Natural killer cell treated with Interleukin-12 subunit alpha and Interleukin-12 subunit beta and Interleukin-15 and Interleukin-18, amount 100 ng/mL, for 72 hours (primary cell): ENCODE measurements at regions not wholly inside any gene's neighbourhood (a gene's known extent, or its start where the extent isn't known, plus 50 kb on each side); places are given as distances from the start of the nearest gene placed in this dataset.
"Not testable (repeated sequence)": the region's sequence is repeated elsewhere in the genome, so short reads cannot be mapped to it uniquely, and the experiment has no call there.

Experiments used
- ATAC-seq, 2 donors: fragments of 150-1000 bp; cut with Tn5 transposase in 1 of 2; sonication (Bioruptor Pico), chemical (Tn5 transposase) in 1 of 2; 2 replicates each; pipeline ENCODE4 v1.10.0; 2021
- DNase-seq: peaks from one replicate; pipeline ENCODE4 v3.0.0; 2022; ENCODE audit warnings: low spot score
- H3K27ac Mint-ChIP-seq, 2 donors: 1 replicate in 1 of 2; 2 replicates in 1 of 2; pipeline ENCODE4 v1.8.0; 2022; ENCODE audit warnings: mixed read lengths in 2 of 2, mild to moderate bottlenecking in 1 of 2, moderate library complexity in 1 of 2
- H3K27me3 Mint-ChIP-seq, 2 donors: 1 replicate in 1 of 2; 2 replicates in 1 of 2; pipeline ENCODE4 v1.8.0; 2022; ENCODE audit warnings: mixed read lengths in 2 of 2
- H3K36me3 Mint-ChIP-seq: one replicate; pipeline ENCODE4 v1.8.0; 2022; ENCODE audit warnings: mixed read lengths
- H3K4me1 Mint-ChIP-seq, 2 donors: 1 replicate in 1 of 2; 2 replicates in 1 of 2; pipeline ENCODE4 v1.8.0; 2022; ENCODE audit warnings: low read depth in 2 of 2, mixed read lengths in 2 of 2, mild to moderate bottlenecking in 1 of 2
- H3K4me3 Mint-ChIP-seq: one replicate; pipeline ENCODE4 v1.8.0; 2022; ENCODE audit warnings: mixed read lengths
- H3K9me3 Mint-ChIP-seq: 2 replicates; pipeline ENCODE4 v1.8.0; 2022; ENCODE audit warnings: mixed read lengths

DNA sequence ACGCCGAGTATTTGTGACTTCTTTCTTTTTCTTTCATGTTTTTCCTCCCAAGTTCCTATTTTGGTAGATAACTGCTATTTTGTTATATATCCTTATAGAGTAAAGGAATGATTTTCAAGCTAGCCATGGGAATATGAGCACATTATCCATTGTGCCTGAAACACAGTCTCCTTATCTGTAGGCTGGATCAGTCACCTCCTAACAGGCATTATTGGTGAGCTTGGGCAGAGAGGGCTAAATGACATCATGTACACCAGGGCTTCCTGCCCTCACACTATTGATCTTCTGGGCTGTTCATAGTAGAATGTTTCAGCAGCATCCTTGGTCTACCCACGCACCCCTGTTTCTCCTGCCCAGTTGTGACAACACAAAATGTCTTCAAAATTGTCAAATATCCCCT is 88.1 kb upstream of the CTBP2 start:
- Mint-ChIP-seq H3K27me3 (peaks cover 35 to 59% of the 10 kb centered on the region in 2 donors), H3K4me1 (no peaks in the 10 kb centered on the region), H3K9me3 (no peaks in the 10 kb centered on the region), H3K27ac (no peak overlapping the region), H3K36me3 (peaks cover 21% of the 10 kb centered on the region), H3K4me3 (no peak overlapping the region)
- no peak for DNase-seq
- ATAC-seq, result no peak

GRCh38 chr10:125247576-125247975 is 87.2 kb upstream of the CTBP2 start:
- H3K4me3 Mint-ChIP-seq, result no peak overlapping the region
- ATAC-seq (no peak), DNase-seq (no peak)
- H3K36me3 Mint-ChIP-seq, result peaks cover 15% of the 10 kb centered on the region
- H3K27ac Mint-ChIP-seq, result no peak overlapping the region
- H3K27me3 Mint-ChIP-seq, result peaks cover 32 to 58% of the 10 kb centered on the region in 2 donors
- H3K9me3 Mint-ChIP-seq, result no peaks in the 10 kb centered on the region
- no peaks in the 10 kb centered on the region for H3K4me1 Mint-ChIP-seq

GRCh38 chr10:125243532-125244253 is 83.3 kb upstream of the CTBP2 start:
- DNase-seq (no peak), ATAC-seq (no peak)
- Mint-ChIP-seq H3K9me3 (peaks cover 2% of the 10 kb centered on the region), H3K4me1 (no peaks in the 10 kb centered on the region), H3K27ac (no peak overlapping the region), H3K27me3 (peaks cover 27 to 56% of the 10 kb centered on the region in 2 donors), H3K4me3 (no peak overlapping the region), H3K36me3 (peaks cover 6% of the 10 kb centered on the region)

DNA sequence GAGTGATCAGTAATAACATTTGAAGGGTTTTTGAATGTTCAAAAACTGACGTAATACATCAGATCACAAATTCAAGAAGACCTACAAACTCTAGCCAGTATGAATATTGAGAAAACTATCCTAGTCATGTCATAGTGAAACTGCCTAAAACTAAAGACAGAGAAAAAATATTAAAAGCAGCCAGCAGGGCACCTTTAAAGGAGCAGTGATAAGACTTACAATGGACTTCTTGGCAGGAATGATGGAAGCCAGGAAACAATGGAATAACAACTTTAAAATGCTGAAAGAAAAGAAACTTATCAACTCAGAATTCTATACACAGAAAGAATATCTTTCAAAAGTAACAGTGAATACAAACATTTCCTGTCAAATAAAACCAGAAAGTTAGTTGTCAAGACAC is 78.3 kb upstream of the CTBP2 start:
- DNase-seq, result no peak
- Mint-ChIP-seq H3K4me3 (no peak overlapping the region), H3K27ac (no peak overlapping the region), H3K4me1 (no peaks in the 10 kb centered on the region), H3K27me3 (peaks cover 34 to 51% of the 10 kb centered on the region in 2 donors), H3K36me3 (peaks cover 24% of the 10 kb centered on the region), H3K9me3 (peaks cover 8% of the 10 kb centered on the region)
- ATAC-seq, result no peak

DNA sequence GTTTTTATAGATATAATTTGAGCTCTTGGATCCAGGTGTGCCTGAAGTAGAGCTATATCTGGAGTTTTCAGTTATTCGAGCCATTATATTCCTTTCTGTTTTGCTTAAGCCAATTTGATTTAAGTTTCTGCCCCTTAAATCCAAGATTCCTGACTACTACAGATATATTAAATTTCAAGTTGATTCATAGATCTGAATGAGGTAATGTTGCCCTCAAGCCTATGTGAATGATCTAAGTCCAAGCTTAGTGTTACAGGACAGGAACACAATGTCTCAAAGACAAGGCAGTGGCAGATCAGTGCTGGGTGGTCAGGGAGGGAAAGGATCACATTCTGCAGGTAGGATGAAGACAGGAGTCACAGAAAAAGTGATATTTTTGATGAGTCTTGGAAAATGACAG is 75.7 kb upstream of the CTBP2 start:
- Mint-ChIP-seq H3K9me3 (peaks cover 8% of the 10 kb centered on the region), H3K36me3 (peaks cover 24% of the 10 kb centered on the region), H3K27me3 (peaks cover 33 to 43% of the 10 kb centered on the region in 2 donors), H3K4me1 (no peaks in the 10 kb centered on the region), H3K4me3 (no peak overlapping the region), H3K27ac (no peak overlapping the region)
- no peak for ATAC-seq
- no peak for DNase-seq

- no peaks in the 10 kb centered on the region for H3K4me1 Mint-ChIP-seq
Observed at GRCh38 chr10:125235093-125236069, 75.0 kb upstream of the CTBP2 start.

DNA sequence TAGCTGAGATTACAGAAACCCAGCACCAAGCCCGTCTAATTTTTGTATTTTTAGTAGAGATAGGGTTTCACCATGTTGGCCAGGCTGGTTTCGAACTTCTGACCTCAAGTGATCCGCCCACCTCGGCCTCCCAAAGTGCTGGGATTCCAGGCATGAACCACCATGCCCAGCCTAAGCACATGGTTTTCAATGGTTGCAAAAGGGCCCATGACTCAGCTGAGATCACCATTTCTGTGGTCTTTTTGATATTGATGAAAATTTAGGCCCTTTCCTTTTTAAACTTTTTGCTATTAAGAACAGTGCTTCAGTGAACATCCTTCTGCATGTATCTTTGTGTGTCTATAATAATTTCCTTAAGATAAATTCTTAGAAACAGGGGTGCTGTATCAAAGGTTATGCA is 74.2 kb upstream of the CTBP2 start:
- ATAC-seq, result not testable (repeated sequence)

More at GRCh38 chr10:125235093-125236069, 75.0 kb upstream of the CTBP2 start:
- H3K27ac Mint-ChIP-seq, result no peak overlapping the region
- ATAC-seq (no peak), DNase-seq (no peak)
- H3K4me3 Mint-ChIP-seq, result no peak overlapping the region
- peaks cover 8% of the 10 kb centered on the region for H3K9me3 Mint-ChIP-seq
- peaks cover 24% of the 10 kb centered on the region for H3K36me3 Mint-ChIP-seq
- peaks cover 33 to 43% of the 10 kb centered on the region in 2 donors for H3K27me3 Mint-ChIP-seq

GRCh38 chr10:125233726-125234125 is 73.4 kb upstream of the CTBP2 start:
- ATAC-seq, result no peak
- DNase-seq, result no peak
- H3K36me3 Mint-ChIP-seq, result peaks cover 24% of the 10 kb centered on the region
- H3K9me3 Mint-ChIP-seq, result peaks cover 7% of the 10 kb centered on the region
- no peak overlapping the region for H3K27ac Mint-ChIP-seq
- no peak overlapping the region for H3K4me3 Mint-ChIP-seq
- peaks cover 0 to 7% of the 10 kb centered on the region in 2 donors for H3K4me1 Mint-ChIP-seq
- H3K27me3 Mint-ChIP-seq, result peaks cover 27 to 32% of the 10 kb centered on the region in 2 donors

More for the DNA sequence above, 74.2 kb upstream of the CTBP2 start:
- DNase-seq, H3K9me3 Mint-ChIP-seq, H3K27ac Mint-ChIP-seq, H3K4me1 Mint-ChIP-seq, H3K4me3 Mint-ChIP-seq: not testable (repeated sequence)
- peaks cover 33 to 40% of the 10 kb centered on the region in 2 donors for H3K27me3 Mint-ChIP-seq
- H3K36me3 Mint-ChIP-seq, result peaks cover 30% of the 10 kb centered on the region

DNA sequence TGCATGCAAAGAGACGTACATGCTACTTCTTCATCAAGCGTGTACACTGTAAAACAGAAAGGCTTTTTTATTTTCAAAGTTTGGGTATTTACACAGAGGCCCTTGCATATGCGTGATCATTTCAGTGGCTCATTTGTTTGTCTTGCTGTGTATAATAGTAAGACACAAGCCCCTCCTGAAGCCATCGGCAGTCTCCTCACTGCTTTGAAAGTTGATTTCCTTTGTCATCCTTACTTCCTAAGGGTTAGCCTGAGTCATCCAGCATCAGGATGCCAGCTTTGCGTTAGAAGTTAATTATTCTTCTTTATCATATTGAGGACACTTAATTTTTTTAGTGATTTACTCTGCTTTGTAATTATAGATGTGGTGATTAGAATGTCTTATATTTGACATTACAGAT is 72.5 kb upstream of the CTBP2 start:
- Mint-ChIP-seq H3K4me3 (no peak overlapping the region), H3K36me3 (peaks cover 16% of the 10 kb centered on the region), H3K27me3 (peaks cover 21 to 23% of the 10 kb centered on the region in 2 donors), H3K27ac (no peak overlapping the region), H3K4me1 (peaks cover 0 to 7% of the 10 kb centered on the region in 2 donors), H3K9me3 (no peaks in the 10 kb centered on the region)
- no peak for ATAC-seq
- DNase-seq, result no peak

DNA sequence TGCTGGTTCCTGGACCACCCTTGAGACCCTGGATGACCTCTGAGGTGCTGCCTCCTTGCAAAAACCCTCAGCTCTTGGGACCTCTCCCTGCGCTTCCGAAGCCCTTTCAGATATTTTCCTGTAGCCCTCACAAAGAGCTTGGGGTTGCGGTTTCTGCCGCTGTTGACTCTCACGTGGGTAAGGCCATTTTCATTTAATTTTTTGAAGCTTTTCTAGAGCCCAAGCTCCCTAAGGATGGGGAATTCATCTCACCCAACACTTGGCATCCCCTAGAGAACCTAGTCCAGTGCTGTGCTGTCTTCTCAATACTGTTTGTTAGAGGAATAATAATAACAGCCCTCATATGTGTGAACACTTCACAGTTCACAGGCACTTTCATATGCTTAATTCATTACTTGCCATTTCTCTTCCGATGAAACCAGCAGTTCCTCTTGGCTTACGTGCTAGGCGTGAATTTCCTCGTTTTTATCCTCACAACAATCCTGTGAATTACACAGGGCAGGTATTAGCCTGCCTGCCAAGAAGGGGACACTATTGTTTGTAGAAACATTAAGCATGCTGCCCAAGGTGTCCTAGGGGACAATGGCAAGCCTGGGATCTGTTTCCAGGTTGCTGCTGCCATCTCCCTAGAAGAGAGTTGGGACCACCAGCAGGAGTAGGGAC is 71.6 kb upstream of the CTBP2 start:
- peaks cover 0 to 10% of the 10 kb centered on the region in 2 donors for H3K4me1 Mint-ChIP-seq
- ATAC-seq, result no peak
- H3K27ac Mint-ChIP-seq, result no peak overlapping the region
- no peak overlapping the region for H3K4me3 Mint-ChIP-seq
- no peaks in the 10 kb centered on the region for H3K9me3 Mint-ChIP-seq
- H3K27me3 Mint-ChIP-seq, result peaks cover 20% of the 10 kb centered on the region in 2 donors
- peaks cover 14% of the 10 kb centered on the region for H3K36me3 Mint-ChIP-seq
- DNase-seq, result no peak

GRCh38 chr10:125231116-125231812 is 70.9 kb upstream of the CTBP2 start:
- H3K9me3 Mint-ChIP-seq, result no peaks in the 10 kb centered on the region
- no peak overlapping the region for H3K27ac Mint-ChIP-seq
- peaks cover 0 to 10% of the 10 kb centered on the region in 2 donors for H3K4me1 Mint-ChIP-seq
- no peak overlapping the region for H3K4me3 Mint-ChIP-seq
- DNase-seq (no peak), ATAC-seq (no peak)
- peaks cover 13% of the 10 kb centered on the region in 2 donors for H3K27me3 Mint-ChIP-seq
- peaks cover 8% of the 10 kb centered on the region for H3K36me3 Mint-ChIP-seq

- Mint-ChIP-seq H3K36me3 (peaks cover 6% of the 10 kb centered on the region), H3K4me1 (peaks cover 0 to 13% of the 10 kb centered on the region in 2 donors), H3K27ac (no peak overlapping the region), H3K4me3 (peak overlapping the region; percentile 33), H3K27me3 (peaks cover 5 to 7% of the 10 kb centered on the region in 2 donors), H3K9me3 (no peaks in the 10 kb centered on the region)
- DNase-seq (no peak), ATAC-seq (no peak)
Observed at GRCh38 chr10:125230251-125230650, 69.9 kb upstream of the CTBP2 start.
